ENCODE measurements at regions not wholly inside any gene's neighbourhood (a gene's known extent, or its start where the extent isn't known, plus 50 kb on each side); places are given as distances from the start of the nearest gene placed in this dataset.
"Not testable (repeated sequence)": the region's sequence is repeated elsewhere in the genome, so short reads cannot be mapped to it uniquely, and the experiment has no call there.

- Histone ChIP-seq H3K9ac (ENCODE audit: low read depth, low read length) (no peak overlapping the region), H3K9me3 (ENCODE audit: control insufficient read depth, insufficient read depth, low read length) (no peaks in the 10 kb centered on the region), H3K36me3 (ENCODE audit: insufficient read depth, low read length) (no peaks in the 10 kb centered on the region), H3K4me1 (ENCODE audit: insufficient read depth, low read length) (peaks cover 14% of the 10 kb centered on the region)
Measured at GRCh38 chr16:86072328-86073102, 173.6 kb downstream of the IRF8 start.

DNA sequence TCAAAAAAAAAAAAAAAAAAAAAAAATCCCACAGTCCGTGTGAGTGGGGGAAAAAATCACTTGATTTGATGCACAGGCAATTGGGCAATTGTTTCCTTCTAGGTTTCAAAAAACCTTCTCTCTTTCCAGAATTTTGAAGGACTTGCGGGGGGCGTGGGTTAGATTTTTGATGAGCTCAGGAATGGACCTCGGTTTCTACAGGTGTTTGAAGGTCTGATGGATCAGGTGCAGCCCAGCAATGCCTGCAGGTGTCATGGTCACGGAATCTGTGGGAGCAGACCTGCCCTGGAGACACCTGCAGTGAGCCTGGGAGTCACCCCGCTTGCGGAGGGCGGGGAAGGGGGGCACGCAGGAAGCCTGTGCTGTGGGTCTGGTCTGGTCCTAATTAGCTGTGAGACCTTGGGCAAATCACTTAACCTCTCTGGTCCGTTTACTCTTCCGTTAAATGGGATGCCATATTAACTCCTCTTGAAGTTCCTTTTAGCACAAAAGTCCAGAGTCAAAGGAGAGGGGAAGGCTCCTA, 174.2 kb downstream of the IRF8 start:
- no peak overlapping the region for H3K9ac ChIP-seq (ENCODE audit: low read depth, low read length)
- H3K9me3 ChIP-seq (ENCODE audit: control insufficient read depth, insufficient read depth, low read length), result no peaks in the 10 kb centered on the region
- H3K4me1 ChIP-seq (ENCODE audit: insufficient read depth, low read length), result peaks cover 14% of the 10 kb centered on the region
- no peaks in the 10 kb centered on the region for H3K36me3 ChIP-seq (ENCODE audit: insufficient read depth, low read length)

- Histone ChIP-seq H3K9me3 (ENCODE audit: control insufficient read depth, insufficient read depth, low read length) (no peaks in the 10 kb centered on the region), H3K4me1 (ENCODE audit: insufficient read depth, low read length) (peaks cover 14% of the 10 kb centered on the region), H3K36me3 (ENCODE audit: insufficient read depth, low read length) (no peaks in the 10 kb centered on the region), H3K9ac (ENCODE audit: low read depth, low read length) (no peak overlapping the region)
Measured at GRCh38 chr16:86073763-86074493, 175.0 kb downstream of the IRF8 start.

DNA sequence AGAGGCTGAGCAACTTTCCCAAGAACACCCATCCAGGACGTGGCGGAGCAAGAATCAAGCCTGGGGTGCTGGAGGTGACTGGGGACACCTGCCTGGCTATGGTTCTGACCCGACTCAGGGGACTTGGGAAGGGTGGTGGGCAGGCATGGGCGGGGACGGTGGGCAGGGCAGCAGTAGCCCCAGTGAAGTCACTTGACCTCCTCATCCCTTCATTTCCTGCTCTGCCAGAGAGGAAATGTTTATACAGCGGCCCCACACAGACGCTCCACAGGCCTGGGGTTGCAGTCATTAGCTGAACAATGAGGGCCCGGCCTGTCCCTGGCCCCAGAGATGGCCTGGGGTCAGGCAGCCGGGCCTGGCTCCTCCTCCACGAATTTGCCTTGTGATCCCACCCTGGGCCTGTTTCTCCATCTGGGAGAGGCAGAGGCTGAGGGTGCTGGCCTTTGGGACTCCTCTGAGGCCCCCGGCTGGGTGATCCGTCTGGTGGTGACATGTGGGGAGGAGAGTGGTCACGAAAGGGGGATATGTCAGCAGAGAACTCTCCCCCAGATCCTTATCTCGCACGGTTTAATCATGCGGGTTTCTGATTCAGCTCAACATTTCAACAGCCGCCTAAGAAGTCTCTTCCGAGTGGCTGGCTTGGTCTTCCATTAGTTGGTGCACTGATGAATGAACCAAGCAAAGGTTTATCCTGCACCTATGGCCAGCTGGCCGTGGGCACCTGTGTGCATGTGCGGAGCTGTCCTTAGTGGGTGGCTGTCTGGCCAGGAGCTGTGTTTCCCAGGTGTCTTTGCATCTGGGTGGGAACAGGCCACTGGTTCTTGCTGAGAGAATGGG, 175.9 kb downstream of the IRF8 start:
- H3K36me3 ChIP-seq (ENCODE audit: insufficient read depth, low read length), result no peaks in the 10 kb centered on the region
- no peaks in the 10 kb centered on the region for H3K9me3 ChIP-seq (ENCODE audit: control insufficient read depth, insufficient read depth, low read length)
- peaks cover 14% of the 10 kb centered on the region for H3K4me1 ChIP-seq (ENCODE audit: insufficient read depth, low read length)
- peak overlapping the region; percentile 27; the same call in 1 of the 2 replicates for H3K9ac ChIP-seq (ENCODE audit: low read depth, low read length)

- peaks cover 14% of the 10 kb centered on the region for H3K4me1 ChIP-seq (ENCODE audit: insufficient read depth, low read length)
- H3K9me3 ChIP-seq (ENCODE audit: control insufficient read depth, insufficient read depth, low read length), result no peaks in the 10 kb centered on the region
- no peaks in the 10 kb centered on the region for H3K36me3 ChIP-seq (ENCODE audit: insufficient read depth, low read length)
- H3K9ac ChIP-seq (ENCODE audit: low read depth, low read length), result no peak overlapping the region
Measured at GRCh38 chr16:86075488-86075785, 176.5 kb downstream of the IRF8 start.

GRCh38 chr16:86075839-86076440, 177.0 kb downstream of the IRF8 start:
- peaks cover 14% of the 10 kb centered on the region for H3K4me1 ChIP-seq (ENCODE audit: insufficient read depth, low read length)
- no peaks in the 10 kb centered on the region for H3K9me3 ChIP-seq (ENCODE audit: control insufficient read depth, insufficient read depth, low read length)
- H3K36me3 ChIP-seq (ENCODE audit: insufficient read depth, low read length), result no peaks in the 10 kb centered on the region

DNA sequence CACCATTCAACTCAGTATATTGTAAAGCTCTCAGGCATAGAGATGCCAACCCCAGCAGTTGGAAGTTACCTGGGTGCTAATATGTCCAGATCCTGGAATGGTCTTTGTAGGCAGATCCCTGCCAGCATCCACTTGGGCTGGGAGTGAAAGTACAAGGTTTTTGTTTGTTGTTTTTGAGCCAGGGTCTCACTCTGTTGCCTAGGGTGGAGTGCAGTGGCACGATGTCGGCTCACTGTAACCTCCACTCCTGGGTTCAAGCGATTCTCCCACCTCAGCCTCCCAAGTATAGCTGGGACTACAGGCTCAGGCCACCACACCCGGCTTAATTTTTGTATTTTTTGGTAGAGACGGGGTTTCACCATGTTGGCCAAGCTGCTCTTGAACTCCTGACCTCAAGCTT, 177.6 kb downstream of the IRF8 start:
- Histone ChIP-seq H3K9ac (ENCODE audit: low read depth, low read length) (no peak overlapping the region), H3K9me3 (ENCODE audit: control insufficient read depth, insufficient read depth, low read length) (no peaks in the 10 kb centered on the region)

More at GRCh38 chr16:86075839-86076440, 177.0 kb downstream of the IRF8 start:
- no peak overlapping the region for H3K9ac ChIP-seq (ENCODE audit: low read depth, low read length)

GRCh38 chr16:86077243-86077940, 178.4 kb downstream of the IRF8 start:
- Histone ChIP-seq H3K36me3 (ENCODE audit: insufficient read depth, low read length) (no peaks in the 10 kb centered on the region), H3K9me3 (ENCODE audit: control insufficient read depth, insufficient read depth, low read length) (no peaks in the 10 kb centered on the region), H3K4me1 (ENCODE audit: insufficient read depth, low read length) (peaks cover 14% of the 10 kb centered on the region), H3K9ac (ENCODE audit: low read depth, low read length) (no peak overlapping the region)

More for the DNA sequence above, 177.6 kb downstream of the IRF8 start:
- Histone ChIP-seq H3K4me1 (ENCODE audit: insufficient read depth, low read length) (peaks cover 14% of the 10 kb centered on the region), H3K36me3 (ENCODE audit: insufficient read depth, low read length) (no peaks in the 10 kb centered on the region)

- H3K9ac ChIP-seq (ENCODE audit: low read depth, low read length), result no peak overlapping the region
- H3K9me3 ChIP-seq (ENCODE audit: control insufficient read depth, insufficient read depth, low read length), result no peaks in the 10 kb centered on the region
- H3K4me1 ChIP-seq (ENCODE audit: insufficient read depth, low read length), result peaks cover 14% of the 10 kb centered on the region
- H3K36me3 ChIP-seq (ENCODE audit: insufficient read depth, low read length), result no peaks in the 10 kb centered on the region
Measured at GRCh38 chr16:86078121-86078600, 179.2 kb downstream of the IRF8 start.

DNA sequence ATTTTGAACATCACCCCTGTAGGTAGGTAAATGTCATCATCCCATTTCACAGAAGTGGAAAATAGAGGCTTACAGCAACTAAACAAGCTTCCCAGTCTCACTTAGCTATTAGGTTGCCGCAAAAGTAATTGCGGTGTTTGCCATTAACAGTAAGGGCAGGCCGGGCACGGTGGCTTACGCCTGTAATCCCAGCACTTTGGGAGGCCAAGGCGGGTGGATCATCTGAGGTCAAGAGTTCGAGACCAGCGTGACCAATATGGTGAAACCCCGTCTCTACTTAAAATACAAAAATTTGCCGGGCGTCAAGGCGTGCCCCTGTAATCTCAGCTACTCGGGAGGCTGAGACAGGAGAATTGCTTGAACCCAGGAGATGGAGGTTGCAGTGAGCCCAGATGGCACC, 179.7 kb downstream of the IRF8 start:
- peaks cover 14% of the 10 kb centered on the region for H3K4me1 ChIP-seq (ENCODE audit: insufficient read depth, low read length)
- not testable (repeated sequence) for H3K9me3 ChIP-seq (ENCODE audit: control insufficient read depth, insufficient read depth, low read length); H3K36me3 ChIP-seq (ENCODE audit: insufficient read depth, low read length); H3K9ac ChIP-seq (ENCODE audit: low read depth, low read length)

- Histone ChIP-seq H3K4me1 (ENCODE audit: insufficient read depth, low read length) (peaks cover 10% of the 10 kb centered on the region), H3K36me3 (ENCODE audit: insufficient read depth, low read length) (no peaks in the 10 kb centered on the region), H3K9ac (ENCODE audit: low read depth, low read length) (no peak overlapping the region), H3K9me3 (ENCODE audit: control insufficient read depth, insufficient read depth, low read length) (no peaks in the 10 kb centered on the region)
Measured at GRCh38 chr16:86079255-86079885, 180.4 kb downstream of the IRF8 start.

DNA sequence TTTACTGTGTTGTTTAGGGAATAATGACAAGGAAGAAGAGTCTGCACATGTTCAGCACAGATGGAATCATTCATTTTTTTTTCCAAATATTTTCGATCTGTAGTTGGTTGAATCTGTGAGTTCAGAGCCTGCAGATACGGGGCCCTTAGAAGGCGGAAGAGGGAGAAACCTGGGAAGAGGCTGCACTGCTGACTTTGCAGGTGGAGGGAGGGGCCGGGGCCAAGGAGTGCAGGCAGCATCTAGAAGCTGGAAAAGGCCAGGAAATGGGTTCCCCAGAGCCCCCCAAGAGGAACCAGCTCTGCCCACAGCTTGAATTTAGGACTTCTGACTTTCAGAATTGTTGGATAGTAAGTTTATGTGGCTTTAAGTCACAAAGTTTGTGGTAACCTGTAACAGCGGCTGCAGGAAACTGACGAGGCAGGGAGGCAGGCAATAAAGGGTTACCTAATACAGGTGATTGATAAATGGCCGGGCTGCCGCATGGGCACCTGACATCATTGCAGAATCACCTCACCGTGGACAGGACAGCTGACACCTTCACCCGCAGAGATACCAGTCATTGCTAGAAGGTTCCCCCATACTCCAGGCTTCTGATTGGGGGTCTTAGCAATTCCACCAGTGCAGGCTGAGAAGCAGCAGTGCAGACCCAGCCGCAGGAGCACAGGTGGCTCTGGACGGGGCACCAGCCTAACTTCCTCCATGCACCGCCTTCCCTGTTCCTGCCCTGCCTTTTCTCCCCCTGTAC, 181.3 kb downstream of the IRF8 start:
- Histone ChIP-seq H3K4me1 (ENCODE audit: insufficient read depth, low read length) (peaks cover 2% of the 10 kb centered on the region), H3K9me3 (ENCODE audit: control insufficient read depth, insufficient read depth, low read length) (no peaks in the 10 kb centered on the region), H3K9ac (ENCODE audit: low read depth, low read length) (no peak overlapping the region), H3K36me3 (ENCODE audit: insufficient read depth, low read length) (no peaks in the 10 kb centered on the region)

GRCh38 chr16:86080982-86081381, 182.0 kb downstream of the IRF8 start:
- no peaks in the 10 kb centered on the region for H3K4me1 ChIP-seq (ENCODE audit: insufficient read depth, low read length)
- no peaks in the 10 kb centered on the region for H3K9me3 ChIP-seq (ENCODE audit: control insufficient read depth, insufficient read depth, low read length)
- no peaks in the 10 kb centered on the region for H3K36me3 ChIP-seq (ENCODE audit: insufficient read depth, low read length)
- no peak overlapping the region for H3K9ac ChIP-seq (ENCODE audit: low read depth, low read length)

Data from ES-I3 (cell line).